ENCODE measurements at regions not wholly inside any gene's neighbourhood (a gene's known extent, or its start where the extent isn't known, plus 50 kb on each side); places are given as distances from the start of the nearest gene placed in this dataset.

DNA sequence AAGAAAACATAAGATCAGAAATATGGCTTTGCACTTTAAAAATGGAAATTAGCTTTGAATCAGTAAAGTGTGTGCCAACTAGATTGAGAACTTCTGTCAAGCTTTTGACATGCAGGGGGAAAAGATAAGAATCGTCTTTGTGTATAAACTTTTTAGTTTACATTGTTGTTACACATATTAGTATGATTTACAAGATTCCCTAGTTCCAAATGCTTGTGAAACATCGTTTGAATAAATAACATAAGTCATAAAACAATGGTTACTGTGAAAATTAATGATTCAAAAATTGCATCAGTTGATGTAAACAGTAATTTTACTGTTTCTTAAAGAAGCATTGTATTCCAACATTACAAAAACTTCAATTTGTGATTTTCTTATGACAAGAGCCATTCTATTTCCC is 207.6 kb upstream of the MTPN start:
- no peak overlapping the region for H3K4me3 ChIP-seq (replicated peaks in 1 of 2; ENCODE audit: low read depth in 2 of 2, low read length in 2 of 2)
- TF ChIP-seq, protein P1, sequence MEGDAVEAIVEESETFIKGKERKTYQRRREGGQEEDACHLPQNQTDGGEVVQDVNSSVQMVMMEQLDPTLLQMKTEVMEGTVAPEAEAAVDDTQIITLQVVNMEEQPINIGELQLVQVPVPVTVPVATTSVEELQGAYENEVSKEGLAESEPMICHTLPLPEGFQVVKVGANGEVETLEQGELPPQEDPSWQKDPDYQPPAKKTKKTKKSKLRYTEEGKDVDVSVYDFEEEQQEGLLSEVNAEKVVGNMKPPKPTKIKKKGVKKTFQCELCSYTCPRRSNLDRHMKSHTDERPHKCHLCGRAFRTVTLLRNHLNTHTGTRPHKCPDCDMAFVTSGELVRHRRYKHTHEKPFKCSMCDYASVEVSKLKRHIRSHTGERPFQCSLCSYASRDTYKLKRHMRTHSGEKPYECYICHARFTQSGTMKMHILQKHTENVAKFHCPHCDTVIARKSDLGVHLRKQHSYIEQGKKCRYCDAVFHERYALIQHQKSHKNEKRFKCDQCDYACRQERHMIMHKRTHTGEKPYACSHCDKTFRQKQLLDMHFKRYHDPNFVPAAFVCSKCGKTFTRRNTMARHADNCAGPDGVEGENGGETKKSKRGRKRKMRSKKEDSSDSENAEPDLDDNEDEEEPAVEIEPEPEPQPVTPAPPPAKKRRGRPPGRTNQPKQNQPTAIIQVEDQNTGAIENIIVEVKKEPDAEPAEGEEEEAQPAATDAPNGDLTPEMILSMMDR (IDR thresholded peaks at IDR 0.05; ENCODE audit: low read depth, low read length), result no peak
- DNase-seq (ENCODE audit: low read depth in 2 of 2), result no peak

DNA sequence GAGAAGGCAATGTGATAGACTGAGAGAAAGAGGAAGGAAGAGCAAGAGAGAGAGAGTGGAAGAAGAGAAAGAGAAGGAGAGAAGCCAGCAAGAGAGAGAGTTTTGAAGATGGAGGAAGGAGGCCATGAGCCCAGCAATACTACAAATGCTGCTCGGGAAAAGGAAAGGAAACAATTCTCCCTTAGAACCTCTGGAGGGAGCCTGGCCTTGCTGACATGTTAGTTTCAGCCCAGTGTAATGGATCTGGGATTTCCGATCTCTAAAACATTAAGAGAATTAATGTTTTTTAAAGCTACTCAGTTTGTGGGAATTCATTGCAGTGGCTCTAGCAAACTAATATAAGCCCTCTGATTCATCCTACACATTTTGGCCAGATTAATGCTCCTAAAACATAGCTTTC is 206.8 kb upstream of the MTPN start:
- H3K4me3 ChIP-seq (replicated peaks in 1 of 2; ENCODE audit: low read depth in 2 of 2, low read length in 2 of 2), result no peak overlapping the region
- TF ChIP-seq, protein P1 (IDR thresholded peaks at IDR 0.05; ENCODE audit: low read depth, low read length), result no peak
- DNase-seq (ENCODE audit: low read depth in 2 of 2), result no peak

DNA sequence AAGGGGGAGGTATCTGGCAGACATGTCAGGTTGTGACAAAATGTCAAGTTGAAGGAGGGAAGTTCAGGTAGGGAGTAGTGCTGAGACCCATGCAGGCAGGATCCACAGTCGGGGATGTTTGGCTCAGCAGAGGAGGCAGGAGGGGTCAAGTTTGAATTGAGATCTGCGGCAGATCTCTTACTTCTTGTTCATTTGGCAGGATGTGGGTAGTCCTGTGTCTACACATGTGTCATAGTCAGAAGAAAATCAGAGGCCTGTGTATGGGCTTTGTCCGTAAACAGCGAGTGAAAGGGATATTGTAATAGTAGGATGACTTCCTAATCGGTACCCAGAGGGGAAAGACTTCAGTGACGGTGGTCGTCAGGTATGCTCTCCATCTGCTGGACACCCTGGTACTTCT is 203.8 kb upstream of the MTPN start:
- no peak overlapping the region for H3K4me3 ChIP-seq (replicated peaks in 1 of 2; ENCODE audit: low read depth in 2 of 2, low read length in 2 of 2)
- no peak for DNase-seq (ENCODE audit: low read depth in 2 of 2)
- TF ChIP-seq, protein P1 (IDR thresholded peaks at IDR 0.05; ENCODE audit: low read depth, low read length), result no peak

DNA sequence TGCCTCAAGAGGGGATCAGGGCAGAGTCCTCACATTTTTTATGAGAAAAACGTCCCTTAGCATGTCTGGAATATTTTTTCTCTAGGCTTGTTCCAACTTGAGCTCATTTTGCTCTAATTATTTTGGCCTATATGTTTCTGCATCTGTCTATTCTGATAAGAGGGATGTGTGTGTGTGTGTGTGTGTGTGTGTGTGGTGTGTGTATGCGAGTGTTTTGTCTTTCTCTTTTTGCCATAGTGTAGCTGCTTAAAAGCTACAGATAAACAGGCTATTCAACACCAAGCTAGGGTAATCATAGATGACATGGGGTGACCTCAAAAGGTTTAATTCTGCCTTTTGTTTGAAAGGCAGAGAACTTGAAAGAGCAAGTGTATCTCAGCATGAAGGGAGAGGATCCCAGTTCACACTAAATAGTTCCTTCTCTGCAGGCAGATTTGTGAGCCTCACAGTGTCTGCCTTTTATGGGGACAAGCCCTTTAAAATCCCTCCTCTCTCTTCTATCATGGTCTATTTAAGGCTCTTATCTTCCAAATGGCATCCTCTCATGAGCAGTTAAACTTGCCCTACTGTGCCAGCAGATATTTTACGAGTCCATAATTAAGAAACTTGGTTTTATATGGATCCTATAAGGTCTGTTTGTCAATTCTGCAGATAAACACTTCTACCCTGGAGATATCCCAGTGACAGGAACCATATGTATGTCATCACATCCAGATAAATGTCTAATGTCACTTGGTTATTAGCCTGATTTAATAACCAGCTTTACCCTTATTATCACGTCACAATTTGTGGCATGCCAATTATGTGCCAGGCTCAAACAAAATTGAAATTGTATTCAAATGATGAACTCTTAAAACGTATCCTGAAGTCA is 202.9 kb upstream of the MTPN start:
- no peak for DNase-seq (ENCODE audit: low read depth in 2 of 2)
- TF ChIP-seq, protein P1 (IDR thresholded peaks at IDR 0.05; ENCODE audit: low read depth, low read length), result no peak
- no peak overlapping the region for H3K4me3 ChIP-seq (replicated peaks in 1 of 2; ENCODE audit: low read depth in 2 of 2, low read length in 2 of 2)

DNA sequence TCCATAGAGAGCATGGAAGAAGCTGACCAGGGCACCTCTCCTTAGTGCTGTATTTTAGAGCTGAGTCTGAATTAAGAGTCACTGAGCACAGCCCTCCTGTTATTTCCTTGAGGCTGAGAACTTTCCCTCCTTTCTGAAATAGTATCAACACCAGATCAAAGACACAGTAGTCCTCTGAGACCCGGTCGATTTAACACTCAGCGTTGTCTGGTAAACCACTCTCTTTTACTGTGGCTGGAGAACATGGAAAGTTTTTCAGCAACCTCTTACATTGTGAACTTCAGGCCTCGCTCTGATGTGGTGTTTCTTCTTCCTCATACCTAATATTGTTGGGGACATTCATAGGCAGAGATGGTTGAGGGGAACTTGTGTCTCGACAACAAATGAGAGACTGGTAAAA is 202.0 kb upstream of the MTPN start:
- no peak overlapping the region for H3K4me3 ChIP-seq (replicated peaks in 1 of 2; ENCODE audit: low read depth in 2 of 2, low read length in 2 of 2)
- TF ChIP-seq, protein P1 (IDR thresholded peaks at IDR 0.05; ENCODE audit: low read depth, low read length), result no peak
- DNase-seq (ENCODE audit: low read depth in 2 of 2), result no peak

DNA sequence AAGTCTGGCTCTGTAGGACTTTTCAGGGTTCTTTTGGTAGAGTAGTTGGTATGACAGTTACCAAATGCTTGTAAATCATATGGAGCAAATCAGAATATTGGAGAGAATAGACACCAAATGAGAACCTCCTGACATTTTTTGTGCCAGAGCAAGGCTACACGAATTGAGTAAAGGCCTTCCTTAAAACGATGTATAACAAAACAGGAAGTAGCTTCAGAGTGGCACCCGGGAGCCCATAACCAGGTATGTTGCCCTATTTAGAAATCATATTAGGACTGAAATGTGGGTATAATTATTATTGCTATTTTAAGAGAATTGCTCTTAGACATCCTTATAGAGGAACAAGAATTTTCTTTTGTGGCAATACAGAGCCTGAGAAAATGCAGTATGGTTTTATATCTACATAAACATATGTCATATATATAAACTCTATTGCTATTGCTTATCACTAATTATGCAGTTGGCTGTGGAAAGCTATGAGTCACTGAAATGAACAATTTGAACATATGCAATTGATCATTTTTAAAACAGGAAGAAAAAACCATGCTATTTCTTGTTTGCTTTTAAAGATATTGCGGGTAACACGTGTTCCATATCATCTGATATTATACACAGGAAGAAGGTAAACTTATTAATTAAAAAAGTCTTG is 197.4 kb upstream of the MTPN start:
- no peak overlapping the region for H3K4me3 ChIP-seq (replicated peaks in 1 of 2; ENCODE audit: low read depth in 2 of 2, low read length in 2 of 2)
- DNase-seq (ENCODE audit: low read depth in 2 of 2), result no peak
- TF ChIP-seq, protein P1 (IDR thresholded peaks at IDR 0.05; ENCODE audit: low read depth, low read length), result no peak
